Colonic mucosa (tissue), 4 donors: ENCODE measurements at regions not wholly inside any gene's neighbourhood (a gene's known extent, or its start where the extent isn't known, plus 50 kb on each side); places are given as distances from the start of the nearest gene placed in this dataset.

ENCODE experiments used
- DNase-seq: peaks from one replicate; pipeline ENCODE4 v3.0.0-alpha.2; 2020
- H3K27ac ChIP-seq: fragments of 200-600 bp; one replicate; pipeline ENCODE4 v1.8.0; 2021
- H3K27me3 ChIP-seq: fragments of 200-600 bp; one replicate; pipeline ENCODE4 v1.8.0; 2021
- H3K36me3 ChIP-seq: fragments of 200-600 bp; one replicate; pipeline ENCODE4 v1.8.0; 2021
- H3K4me1 ChIP-seq: fragments of 200-600 bp; one replicate; pipeline ENCODE4 v1.8.0; 2021; ENCODE audit warnings: mild to moderate bottlenecking
- H3K4me3 ChIP-seq: fragments of 200-600 bp; one replicate; pipeline ENCODE4 v1.8.0; 2021
- H3K9ac ChIP-seq, 2 donors: one replicate each; pipeline ENCODE4 v1.7.0; 2013; ENCODE audit warnings: control low read depth in 2 of 2, low read depth in 2 of 2, low read length in 2 of 2
- H3K9me3 ChIP-seq: fragments of 200-600 bp; one replicate; pipeline ENCODE4 v1.8.0; 2021
- CTCF ChIP-seq: fragments of 200-600 bp; IDR thresholded peaks from one replicate; pipeline ENCODE4 v1.8.0; 2022; ENCODE audit warnings: antibody characterized with exemption, mild to moderate bottlenecking
- intact Hi-C: fragments of 100-400 bp; cut with DNase I; formaldehyde crosslinking; loops from one replicate; pipeline ENCODE4 v1.14.1; 2022
- donor health status: healthy.
- donor health status: DM: no; HTN: no; CAD: no.
- donor health status: DM: no; HTN: no; CAD: no.

GRCh38 chr1:229029879-229030235 lies 241.1 kb upstream of the RAB4A start:
- no peaks in the 10 kb centered on the region for H3K4me1 ChIP-seq
- intact Hi-C loops: no loop called here
- H3K9me3 ChIP-seq: no peaks in the 10 kb centered on the region
- H3K27ac ChIP-seq: no peak overlapping the region
- H3K4me3 ChIP-seq: no peak overlapping the region
- no peak overlapping the region for H3K9ac ChIP-seq
- no peak for DNase-seq
- H3K27me3 ChIP-seq: no peaks in the 10 kb centered on the region
- no peaks in the 10 kb centered on the region for H3K36me3 ChIP-seq
- TF ChIP-seq CTCF: no peak

- intact Hi-C loops: no loop called here
- DNase-seq: no peak
- H3K4me3 ChIP-seq: no peak overlapping the region
- H3K36me3 ChIP-seq: no peaks in the 10 kb centered on the region
- H3K27me3 ChIP-seq: no peaks in the 10 kb centered on the region
- no peak for TF ChIP-seq CTCF
- no peaks in the 10 kb centered on the region for H3K4me1 ChIP-seq
- H3K9me3 ChIP-seq: no peaks in the 10 kb centered on the region
- H3K27ac ChIP-seq: no peak overlapping the region
- no peak overlapping the region for H3K9ac ChIP-seq
Observed at GRCh38 chr1:229030630-229031029, 240.3 kb upstream of the RAB4A start.

- H3K27me3 ChIP-seq: no peaks in the 10 kb centered on the region
- intact Hi-C loops: no loop called here
- no peak overlapping the region for H3K4me3 ChIP-seq
- no peaks in the 10 kb centered on the region for H3K9me3 ChIP-seq
- DNase-seq: no peak
- TF ChIP-seq CTCF: no peak
- no peaks in the 10 kb centered on the region for H3K36me3 ChIP-seq
- H3K4me1 ChIP-seq: no peaks in the 10 kb centered on the region
- H3K27ac ChIP-seq: no peak overlapping the region
- H3K9ac ChIP-seq: no peak overlapping the region
Observed at GRCh38 chr1:229031061-229031460, 239.8 kb upstream of the RAB4A start.

GRCh38 chr1:229031481-229032341 lies 239.2 kb upstream of the RAB4A start:
- Histone ChIP-seq H3K27me3 (no peaks in the 10 kb centered on the region), H3K9ac (no peak overlapping the region), H3K27ac (no peak overlapping the region), H3K4me3 (no peak overlapping the region), H3K4me1 (no peaks in the 10 kb centered on the region), H3K36me3 (no peaks in the 10 kb centered on the region), H3K9me3 (no peaks in the 10 kb centered on the region)
- TF ChIP-seq CTCF: no peak
- no peak for DNase-seq
- intact Hi-C loops: no loop called here

- Histone ChIP-seq H3K4me1 (no peaks in the 10 kb centered on the region), H3K9me3 (no peaks in the 10 kb centered on the region), H3K4me3 (no peak overlapping the region), H3K9ac (no peak overlapping the region), H3K27ac (no peak overlapping the region), H3K36me3 (no peaks in the 10 kb centered on the region), H3K27me3 (no peaks in the 10 kb centered on the region)
- no peak for TF ChIP-seq CTCF
- no peak for DNase-seq
- intact Hi-C loops: no loop called here
Observed at GRCh38 chr1:229032375-229032774, 238.5 kb upstream of the RAB4A start.
